WTC11 (cell line): ENCODE measurements at regions not wholly inside any gene's neighbourhood (a gene's known extent, or its start where the extent isn't known, plus 50 kb on each side); places are given as distances from the start of the nearest gene placed in this dataset.

Source experiments
- ATAC-seq: fragments of 200-7000 bp; cut with Tn5 transposase; 2 replicates; pipeline ENCODE4 v1.10.0; 2021; ENCODE audit warnings: mild to moderate bottlenecking, moderate library complexity
- CTCF ChIA-PET: fragments of 300-600 bp; sonication (Branson Sonifier 250); formaldehyde crosslinking; loops from one replicate; lab custom pipeline; 2021; ENCODE audit warnings: antibody characterized with exemption; lab: Charles Lee
- POLR2A ChIA-PET: fragments of 350-600 bp; sonication (Branson Sonifier 250); formaldehyde crosslinking; loops from one replicate; lab custom pipeline; 2021; ENCODE audit warnings: antibody characterized with exemption; lab: Charles Lee
- DNase-seq: peaks from one replicate; pipeline ENCODE4 v3.0.0; 2021; ENCODE audit warnings: low spot score
- H3K27ac Mint-ChIP-seq: 2 replicates; pipeline ENCODE4 v1.8.0; 2021; ENCODE audit warnings: mixed read lengths
- H3K27me3 Mint-ChIP-seq: 2 replicates; pipeline ENCODE4 v1.8.0; 2021; ENCODE audit warnings: low read depth, mild to moderate bottlenecking, moderate library complexity, mixed read lengths
- H3K36me3 Mint-ChIP-seq: 2 replicates; pipeline ENCODE4 v1.8.0; 2021; ENCODE audit warnings: mixed read lengths
- H3K4me1 Mint-ChIP-seq: 2 replicates; pipeline ENCODE4 v1.8.0; 2022; ENCODE audit warnings: mixed read lengths
- H3K4me3 Mint-ChIP-seq: 2 replicates; pipeline ENCODE4 v1.8.0; 2021; ENCODE audit warnings: mild to moderate bottlenecking, moderate library complexity, mixed read lengths
- H3K9me3 Mint-ChIP-seq: 2 replicates; pipeline ENCODE4 v1.8.0; 2021; ENCODE audit warnings: mixed read lengths
- CBFB ChIP-seq: sonication (generic); formaldehyde crosslinking; IDR thresholded peaks from 2 replicates; pipeline ENCODE4 v1.8.1; 2022; ENCODE audit warnings: mild to moderate bottlenecking, low read depth, missing genetic modification reagents
- CREB1 ChIP-seq: sonication (generic); formaldehyde crosslinking; IDR thresholded peaks from 2 replicates; pipeline ENCODE4 v1.8.0; 2023; ENCODE audit warnings: mild to moderate bottlenecking, missing genetic modification reagents
- EMX1 ChIP-seq: fragments of 250-450 bp; sonication (Bioruptor Pico); IDR thresholded peaks from 2 replicates; pipeline ENCODE4 v1.8.0; 2021; ENCODE audit warnings: mild to moderate bottlenecking
- ERG ChIP-seq: fragments of 250-450 bp; sonication (Bioruptor Pico); IDR thresholded peaks from 2 replicates; pipeline ENCODE4 v1.8.0; 2021; ENCODE audit warnings: mild to moderate bottlenecking
- JAZF1 ChIP-seq: fragments of 250-450 bp; sonication (Bioruptor Pico); IDR thresholded peaks from 2 replicates; pipeline ENCODE4 v1.9.0; 2021; ENCODE audit warnings: moderate library complexity, mild to moderate bottlenecking, inconsistent platforms
- MXD4 ChIP-seq: fragments of 250-450 bp; sonication (Bioruptor Pico); IDR thresholded peaks from 2 replicates; pipeline ENCODE4 v1.8.0; 2021; ENCODE audit warnings: mild to moderate bottlenecking, moderate library complexity, borderline replicate concordance
- NR3C1 ChIP-seq: sonication (generic); formaldehyde crosslinking; conservative IDR thresholded peaks from 2 replicates; pipeline ENCODE4 v1.8.1; 2023; ENCODE audit warnings: low read depth, mild to moderate bottlenecking, missing genetic modification reagents
- OVOL2 ChIP-seq: fragments of 250-450 bp; sonication (Bioruptor Pico); IDR thresholded peaks from 2 replicates; pipeline ENCODE4 v1.9.0; 2021; ENCODE audit warnings: mild to moderate bottlenecking, borderline replicate concordance
- RELA ChIP-seq: sonication (generic); formaldehyde crosslinking; IDR thresholded peaks from 2 replicates; pipeline ENCODE4 v1.8.1; 2022; ENCODE audit warnings: missing genetic modification reagents, mild to moderate bottlenecking, borderline replicate concordance
- SP1 ChIP-seq: sonication (generic); formaldehyde crosslinking; conservative IDR thresholded peaks from 2 replicates; pipeline ENCODE4 v1.8.1; 2022; ENCODE audit warnings: missing genetic modification reagents
- TEAD1 ChIP-seq: sonication (generic); formaldehyde crosslinking; IDR thresholded peaks from 2 replicates; pipeline ENCODE4 v1.8.0; 2022; ENCODE audit warnings: mild to moderate bottlenecking, missing genetic modification reagents
- ZNF121 ChIP-seq: sonication (generic); formaldehyde crosslinking; IDR thresholded peaks from 2 replicates; pipeline ENCODE4 v1.8.0; 2023; ENCODE audit warnings: missing genetic modification reagents
- ZNF138 ChIP-seq: sonication (generic); formaldehyde crosslinking; conservative IDR thresholded peaks from 2 replicates; pipeline ENCODE4 v1.8.1; 2022; ENCODE audit warnings: mild to moderate bottlenecking, moderate library complexity, missing genetic modification reagents
- ZNF263 ChIP-seq: sonication (generic); formaldehyde crosslinking; IDR thresholded peaks from 2 replicates; pipeline ENCODE4 v1.8.1; 2022; ENCODE audit warnings: low read depth, mild to moderate bottlenecking, moderate library complexity, missing genetic modification reagents
- ZNF396 ChIP-seq: fragments of 250-450 bp; sonication (Bioruptor Pico); IDR thresholded peaks from 2 replicates; pipeline ENCODE4 v1.8.0; 2021; ENCODE audit warnings: mild to moderate bottlenecking, moderate library complexity, borderline replicate concordance
- ZNF671 ChIP-seq: fragments of 250-450 bp; sonication (Bioruptor Pico); IDR thresholded peaks from 2 replicates; pipeline ENCODE4 v1.8.0; 2021; ENCODE audit warnings: mild to moderate bottlenecking
- TF ChIP-seq, protein P1 (sequence below): sonication (generic); formaldehyde crosslinking; IDR thresholded peaks from 2 replicates; pipeline ENCODE4 v1.8.1; 2023; ENCODE audit warnings: mild to moderate bottlenecking, missing genetic modification reagents
- TF ChIP-seq, protein P2 (sequence below): sonication (generic); formaldehyde crosslinking; IDR thresholded peaks from 2 replicates; pipeline ENCODE4 v1.8.0; 2023; ENCODE audit warnings: missing genetic modification reagents
- TF ChIP-seq, protein P3 (sequence below): sonication (generic); formaldehyde crosslinking; IDR thresholded peaks from 2 replicates; pipeline ENCODE4 v1.8.0; 2022; ENCODE audit warnings: mild to moderate bottlenecking, missing genetic modification reagents
- TF ChIP-seq, protein P4 (sequence below): fragments of 250-450 bp; sonication (Bioruptor Pico); IDR thresholded peaks from 2 replicates; pipeline ENCODE4 v2.1.2; 2022; ENCODE audit warnings: mild to moderate bottlenecking, moderate library complexity

DNA sequence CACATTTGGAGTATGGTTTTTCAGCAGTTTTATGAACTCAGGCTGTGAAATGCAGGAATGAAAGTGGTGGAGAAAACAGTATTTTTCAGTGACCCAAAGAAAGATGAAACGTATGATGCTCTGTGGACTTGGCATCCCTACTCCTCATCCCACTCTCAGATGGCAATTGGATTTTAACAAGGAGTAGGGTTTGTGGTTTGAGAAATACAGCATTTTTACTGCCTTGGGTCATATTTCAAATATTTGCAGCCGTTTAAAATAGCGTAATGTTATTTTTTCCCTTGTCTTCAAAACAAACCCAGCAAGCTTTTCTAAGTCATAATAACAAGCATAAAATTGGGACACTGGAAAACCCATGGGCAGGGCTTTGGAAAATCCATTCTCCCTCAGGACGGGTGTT is 117.2 kb upstream of the LRIG1 start:
- DNase-seq (no peak), ATAC-seq (no peak)
- CTCF ChIA-PET, result no interaction called here
- TF ChIP-seq, protein P1, sequence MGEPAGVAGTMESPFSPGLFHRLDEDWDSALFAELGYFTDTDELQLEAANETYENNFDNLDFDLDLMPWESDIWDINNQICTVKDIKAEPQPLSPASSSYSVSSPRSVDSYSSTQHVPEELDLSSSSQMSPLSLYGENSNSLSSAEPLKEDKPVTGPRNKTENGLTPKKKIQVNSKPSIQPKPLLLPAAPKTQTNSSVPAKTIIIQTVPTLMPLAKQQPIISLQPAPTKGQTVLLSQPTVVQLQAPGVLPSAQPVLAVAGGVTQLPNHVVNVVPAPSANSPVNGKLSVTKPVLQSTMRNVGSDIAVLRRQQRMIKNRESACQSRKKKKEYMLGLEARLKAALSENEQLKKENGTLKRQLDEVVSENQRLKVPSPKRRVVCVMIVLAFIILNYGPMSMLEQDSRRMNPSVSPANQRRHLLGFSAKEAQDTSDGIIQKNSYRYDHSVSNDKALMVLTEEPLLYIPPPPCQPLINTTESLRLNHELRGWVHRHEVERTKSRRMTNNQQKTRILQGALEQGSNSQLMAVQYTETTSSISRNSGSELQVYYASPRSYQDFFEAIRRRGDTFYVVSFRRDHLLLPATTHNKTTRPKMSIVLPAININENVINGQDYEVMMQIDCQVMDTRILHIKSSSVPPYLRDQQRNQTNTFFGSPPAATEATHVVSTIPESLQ (CRISPR knock-in tag), result no peak
- TF ChIP-seq, protein P2, sequence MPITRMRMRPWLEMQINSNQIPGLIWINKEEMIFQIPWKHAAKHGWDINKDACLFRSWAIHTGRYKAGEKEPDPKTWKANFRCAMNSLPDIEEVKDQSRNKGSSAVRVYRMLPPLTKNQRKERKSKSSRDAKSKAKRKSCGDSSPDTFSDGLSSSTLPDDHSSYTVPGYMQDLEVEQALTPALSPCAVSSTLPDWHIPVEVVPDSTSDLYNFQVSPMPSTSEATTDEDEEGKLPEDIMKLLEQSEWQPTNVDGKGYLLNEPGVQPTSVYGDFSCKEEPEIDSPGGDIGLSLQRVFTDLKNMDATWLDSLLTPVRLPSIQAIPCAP (CRISPR knock-in tag), result no peak
- no peak for TF ChIP-seq RELA (CRISPR knock-in tag)
- TF ChIP-seq OVOL2 (CRISPR knock-in tag), result no peak
- no peak for TF ChIP-seq ZNF671 (CRISPR knock-in tag)
- TF ChIP-seq, protein P3, sequence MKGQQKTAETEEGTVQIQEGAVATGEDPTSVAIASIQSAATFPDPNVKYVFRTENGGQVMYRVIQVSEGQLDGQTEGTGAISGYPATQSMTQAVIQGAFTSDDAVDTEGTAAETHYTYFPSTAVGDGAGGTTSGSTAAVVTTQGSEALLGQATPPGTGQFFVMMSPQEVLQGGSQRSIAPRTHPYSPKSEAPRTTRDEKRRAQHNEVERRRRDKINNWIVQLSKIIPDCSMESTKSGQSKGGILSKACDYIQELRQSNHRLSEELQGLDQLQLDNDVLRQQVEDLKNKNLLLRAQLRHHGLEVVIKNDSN (CRISPR knock-in tag), result no peak
- TF ChIP-seq ZNF263 (CRISPR knock-in tag), result no peak
- TF ChIP-seq EMX1 (CRISPR knock-in tag), result no peak
- TF ChIP-seq NR3C1 (CRISPR knock-in tag), result no peak
- TF ChIP-seq ERG (CRISPR knock-in tag), result no peak
- TF ChIP-seq, protein P4, sequence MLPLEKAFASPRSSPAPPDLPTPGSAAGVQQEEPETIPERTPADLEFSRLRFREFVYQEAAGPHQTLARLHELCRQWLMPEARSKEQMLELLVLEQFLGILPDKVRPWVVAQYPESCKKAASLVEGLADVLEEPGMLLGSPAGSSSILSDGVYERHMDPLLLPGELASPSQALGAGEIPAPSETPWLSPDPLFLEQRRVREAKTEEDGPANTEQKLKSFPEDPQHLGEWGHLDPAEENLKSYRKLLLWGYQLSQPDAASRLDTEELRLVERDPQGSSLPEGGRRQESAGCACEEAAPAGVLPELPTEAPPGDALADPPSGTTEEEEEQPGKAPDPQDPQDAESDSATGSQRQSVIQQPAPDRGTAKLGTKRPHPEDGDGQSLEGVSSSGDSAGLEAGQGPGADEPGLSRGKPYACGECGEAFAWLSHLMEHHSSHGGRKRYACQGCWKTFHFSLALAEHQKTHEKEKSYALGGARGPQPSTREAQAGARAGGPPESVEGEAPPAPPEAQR (CRISPR knock-in tag), result no peak
- no peak for TF ChIP-seq CBFB (CRISPR knock-in tag)
- no peak for TF ChIP-seq CREB1 (CRISPR knock-in tag)
- no peak for TF ChIP-seq ZNF138
- no peak for TF ChIP-seq ZNF121 (CRISPR knock-in tag)
- TF ChIP-seq MXD4 (CRISPR knock-in tag), result no peak
- TF ChIP-seq JAZF1 (CRISPR knock-in tag), result no peak
- Mint-ChIP-seq H3K4me1 (peaks cover 34% of the 10 kb centered on the region), H3K9me3 (no peaks in the 10 kb centered on the region), H3K27me3 (no peaks in the 10 kb centered on the region), H3K27ac (no peak overlapping the region), H3K36me3 (no peaks in the 10 kb centered on the region), H3K4me3 (no peak overlapping the region)
- POLR2A ChIA-PET, result interaction anchor here (0.6 kb wide), 1 partner anchor 19 kb away, joined by 4 read pairs; no protein-coding TSS in a partner anchor

GRCh38 chr3:66620296-66620695 is 119.5 kb upstream of the LRIG1 start:
- peak overlapping the region; percentile 19; the same call in 1 of the 2 replicates for H3K27ac Mint-ChIP-seq
- TF ChIP-seq SP1 (CRISPR knock-in tag) (no peak), JAZF1 (CRISPR knock-in tag) (no peak), ZNF396 (CRISPR knock-in tag) (no peak), TEAD1 (no peak)
- no peak overlapping the region for H3K4me3 Mint-ChIP-seq
- peak; percentile 54 for ATAC-seq
- no peaks in the 10 kb centered on the region for H3K36me3 Mint-ChIP-seq
- peaks cover 31% of the 10 kb centered on the region for H3K4me1 Mint-ChIP-seq
- CTCF ChIA-PET, result interaction anchor here (0.9 kb wide), 2 partner anchors 183 to 212 kb away, joined by 3 read pairs; no protein-coding TSS in a partner anchor
- no peaks in the 10 kb centered on the region for H3K9me3 Mint-ChIP-seq
- POLR2A ChIA-PET, result no interaction called here
- no peaks in the 10 kb centered on the region for H3K27me3 Mint-ChIP-seq
- no peak for DNase-seq
